Vagina (tissue), 2 donors: ENCODE measurements at regions not wholly inside any gene's neighbourhood (a gene's known extent, or its start where the extent isn't known, plus 50 kb on each side); places are given as distances from the start of the nearest gene placed in this dataset.

Experiments
- DNase-seq, 2 donors: peaks; one replicate each; pipeline ENCODE4 v3.0.0-alpha.2; 2017; ENCODE audit errors: extremely low spot score in 2 of 2
- H3K27ac ChIP-seq: fragments of 200-600 bp; sonication (generic); one replicate; pipeline ENCODE4 v1.5.1; 2019
- H3K27me3 ChIP-seq: fragments of 200-600 bp; sonication (generic); one replicate; pipeline ENCODE4 v1.5.1; 2019
- H3K36me3 ChIP-seq, 2 donors: fragments of 200-600 bp; sonication (generic); one replicate each; pipeline ENCODE4 v1.5.1; 2017 to 2019
- H3K4me1 ChIP-seq: fragments of 200-600 bp; sonication (generic); one replicate; pipeline ENCODE4 v1.5.1; 2019
- H3K4me3 ChIP-seq, 2 donors: fragments of 200-600 bp; sonication (generic); 1 replicate in 1 of 2; 2 replicates in 1 of 2; pipeline ENCODE4 v1.5.1; 2016 to 2019
- H3K9me3 ChIP-seq: fragments of 200-600 bp; sonication (generic); one replicate; pipeline ENCODE4 v1.5.1; 2019
- POLR2A ChIP-seq, 2 donors: fragments of 450-650 bp; IDR thresholded peaks; one replicate each; pipeline ENCODE4 v1.6.1; 2017; ENCODE audit warnings: antibody characterized with exemption in 2 of 2, mild to moderate bottlenecking in 2 of 2, moderate library complexity in 2 of 2
- POLR2AphosphoS5 ChIP-seq, 2 donors: sonication (generic); formaldehyde crosslinking; IDR thresholded peaks; one replicate each; pipeline ENCODE4 v1.9.0; 2017; ENCODE audit warnings: antibody characterized with exemption in 2 of 2, mild to moderate bottlenecking in 2 of 2, low read depth in 1 of 2; ENCODE audit not compliant: insufficient read depth in 1 of 2
- intact Hi-C: fragments of 100-400 bp; cut with DNase I; formaldehyde crosslinking; loops from one replicate; pipeline ENCODE4 v1.15.1; 2023
- TF ChIP-seq, protein P1 (sequence below), 3 experiments: fragments of 450-650 bp in 2 of 3; fragments of 200-600 bp in 1 of 3; sonication (generic) in 1 of 3; IDR thresholded peaks; one replicate each; pipeline ENCODE4 v1.5.1; 2017 to 2019; ENCODE audit warnings: antibody characterized with exemption in 3 of 3, mild to moderate bottlenecking in 2 of 3, moderate library complexity in 2 of 3

DNA sequence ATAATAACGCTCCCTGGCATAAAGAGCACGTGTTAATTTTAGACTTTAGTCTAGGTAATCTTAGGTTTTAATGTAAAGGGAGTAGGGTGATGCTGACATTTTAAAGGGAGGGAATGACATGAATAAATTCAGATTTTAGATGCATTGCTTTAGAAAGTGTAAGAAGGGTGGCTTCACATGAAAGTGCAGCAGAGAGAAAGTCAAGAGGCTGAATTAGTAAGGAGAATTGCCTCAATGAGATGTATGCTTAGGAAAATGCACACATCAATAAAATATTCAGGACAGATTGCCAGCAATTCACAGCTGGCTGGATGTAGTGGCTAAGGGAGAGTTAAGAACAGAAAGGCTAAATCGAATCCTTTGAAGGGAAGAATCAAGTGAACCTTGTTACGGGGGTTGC lies 165.5 kb upstream of the CDH19 start:
- DNase-seq = no peak
- H3K4me1 ChIP-seq = no peaks in the 10 kb centered on the region
- intact Hi-C loops = no loop called here
- H3K36me3 ChIP-seq = no peaks in the 10 kb centered on the region
- H3K27ac ChIP-seq = no peak overlapping the region
- H3K27me3 ChIP-seq = no peaks in the 10 kb centered on the region
- no peaks in the 10 kb centered on the region for H3K9me3 ChIP-seq
- TF ChIP-seq, protein P1, sequence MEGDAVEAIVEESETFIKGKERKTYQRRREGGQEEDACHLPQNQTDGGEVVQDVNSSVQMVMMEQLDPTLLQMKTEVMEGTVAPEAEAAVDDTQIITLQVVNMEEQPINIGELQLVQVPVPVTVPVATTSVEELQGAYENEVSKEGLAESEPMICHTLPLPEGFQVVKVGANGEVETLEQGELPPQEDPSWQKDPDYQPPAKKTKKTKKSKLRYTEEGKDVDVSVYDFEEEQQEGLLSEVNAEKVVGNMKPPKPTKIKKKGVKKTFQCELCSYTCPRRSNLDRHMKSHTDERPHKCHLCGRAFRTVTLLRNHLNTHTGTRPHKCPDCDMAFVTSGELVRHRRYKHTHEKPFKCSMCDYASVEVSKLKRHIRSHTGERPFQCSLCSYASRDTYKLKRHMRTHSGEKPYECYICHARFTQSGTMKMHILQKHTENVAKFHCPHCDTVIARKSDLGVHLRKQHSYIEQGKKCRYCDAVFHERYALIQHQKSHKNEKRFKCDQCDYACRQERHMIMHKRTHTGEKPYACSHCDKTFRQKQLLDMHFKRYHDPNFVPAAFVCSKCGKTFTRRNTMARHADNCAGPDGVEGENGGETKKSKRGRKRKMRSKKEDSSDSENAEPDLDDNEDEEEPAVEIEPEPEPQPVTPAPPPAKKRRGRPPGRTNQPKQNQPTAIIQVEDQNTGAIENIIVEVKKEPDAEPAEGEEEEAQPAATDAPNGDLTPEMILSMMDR (IDR thresholded peaks at IDR 0.05) = no peak
- TF ChIP-seq POLR2A (IDR thresholded peaks at IDR 0.05) = no peak
- TF ChIP-seq POLR2AphosphoS5 (IDR thresholded peaks at IDR 0.05; ENCODE audit: insufficient read depth in 1 of 2, low read depth in 1 of 2) = no peak
- H3K4me3 ChIP-seq = no peak overlapping the region

DNA sequence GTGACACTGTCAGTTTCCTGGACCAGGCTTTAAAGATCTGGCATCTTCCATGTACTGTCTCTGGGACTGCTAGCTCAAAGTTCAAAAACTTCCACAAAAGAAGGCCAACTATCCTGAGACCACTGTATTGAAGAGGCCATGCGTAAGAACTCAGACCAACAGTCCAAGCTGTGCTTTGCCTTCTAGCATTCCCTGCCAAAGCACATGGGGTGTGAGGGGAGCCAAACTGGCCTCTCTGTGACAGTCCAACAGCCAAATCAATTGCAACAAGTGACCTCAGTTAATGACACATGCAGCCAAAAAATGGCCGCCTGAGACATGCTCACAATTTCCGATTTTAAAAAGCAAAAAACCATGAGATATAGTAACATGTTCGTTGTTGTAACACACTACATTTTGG lies 160.3 kb upstream of the CDH19 start:
- intact Hi-C loops = no loop called here
- H3K27me3 ChIP-seq = no peaks in the 10 kb centered on the region

DNA sequence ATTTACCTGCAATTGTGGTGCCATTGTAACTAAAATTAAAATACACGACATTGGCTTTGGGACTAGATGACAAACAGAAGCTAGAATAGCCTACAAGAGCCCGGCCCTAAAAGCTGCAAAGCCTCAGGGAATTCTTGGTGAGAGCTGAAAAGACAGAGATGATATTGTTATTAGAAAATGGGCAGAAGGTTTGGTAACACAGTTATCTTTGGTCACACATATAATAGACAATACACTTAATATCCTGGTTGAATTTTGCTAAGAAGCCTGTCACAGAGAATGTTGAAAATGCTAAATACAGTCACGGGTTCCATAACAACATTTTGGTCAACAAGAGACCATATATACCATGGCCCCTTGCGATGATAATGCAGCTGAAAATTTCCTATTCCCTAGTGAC lies 157.3 kb upstream of the CDH19 start:
- Histone ChIP-seq H3K9me3 (no peaks in the 10 kb centered on the region), H3K27me3 (no peaks in the 10 kb centered on the region), H3K4me1 (no peaks in the 10 kb centered on the region), H3K36me3 (no peaks in the 10 kb centered on the region), H3K4me3 (no peak overlapping the region), H3K27ac (no peak overlapping the region)
- intact Hi-C loops = no loop called here
- no peak for TF ChIP-seq POLR2AphosphoS5 (IDR thresholded peaks at IDR 0.05; ENCODE audit: insufficient read depth in 1 of 2, low read depth in 1 of 2)
- TF ChIP-seq, protein P1 (IDR thresholded peaks at IDR 0.05) = no peak
- TF ChIP-seq POLR2A (IDR thresholded peaks at IDR 0.05) = no peak
- DNase-seq = no peak

More for the DNA sequence above, 160.3 kb upstream of the CDH19 start:
- no peaks in the 10 kb centered on the region for H3K4me1 ChIP-seq
- TF ChIP-seq POLR2AphosphoS5 (IDR thresholded peaks at IDR 0.05; ENCODE audit: insufficient read depth in 1 of 2, low read depth in 1 of 2) (no peak), POLR2A (IDR thresholded peaks at IDR 0.05) (no peak)
- TF ChIP-seq, protein P1 (IDR thresholded peaks at IDR 0.05) = no peak
- DNase-seq = no peak
- H3K36me3 ChIP-seq = no peaks in the 10 kb centered on the region
- no peak overlapping the region for H3K27ac ChIP-seq
- H3K4me3 ChIP-seq = no peak overlapping the region
- H3K9me3 ChIP-seq = no peaks in the 10 kb centered on the region

DNA sequence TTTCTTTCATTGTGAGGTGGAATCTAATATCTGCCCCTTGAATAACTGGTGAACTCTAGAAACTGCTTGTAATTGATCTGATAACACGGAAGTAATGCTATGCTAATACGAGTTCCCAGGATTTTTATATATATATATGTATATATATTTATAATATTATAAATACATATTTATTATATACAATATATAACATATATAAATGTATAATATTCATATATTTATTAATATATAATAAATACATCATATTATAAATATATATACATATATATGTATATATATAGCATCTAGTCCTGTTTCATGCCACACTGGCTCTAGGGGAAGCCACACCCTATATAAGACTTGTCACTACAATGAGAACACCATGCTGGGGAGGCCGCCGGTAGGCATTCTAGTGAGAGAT lies 156.7 kb upstream of the CDH19 start:
- H3K36me3 ChIP-seq = no peaks in the 10 kb centered on the region
- no peaks in the 10 kb centered on the region for H3K9me3 ChIP-seq
- H3K4me1 ChIP-seq = no peaks in the 10 kb centered on the region
- H3K27ac ChIP-seq = no peak overlapping the region
- H3K27me3 ChIP-seq = no peaks in the 10 kb centered on the region
- H3K4me3 ChIP-seq = no peak overlapping the region
- no peak for DNase-seq
- intact Hi-C loops = no loop called here
- TF ChIP-seq, protein P1 (IDR thresholded peaks at IDR 0.05) = no peak
- TF ChIP-seq POLR2A (IDR thresholded peaks at IDR 0.05) = no peak
- TF ChIP-seq POLR2AphosphoS5 (IDR thresholded peaks at IDR 0.05; ENCODE audit: insufficient read depth in 1 of 2, low read depth in 1 of 2) = no peak

DNA sequence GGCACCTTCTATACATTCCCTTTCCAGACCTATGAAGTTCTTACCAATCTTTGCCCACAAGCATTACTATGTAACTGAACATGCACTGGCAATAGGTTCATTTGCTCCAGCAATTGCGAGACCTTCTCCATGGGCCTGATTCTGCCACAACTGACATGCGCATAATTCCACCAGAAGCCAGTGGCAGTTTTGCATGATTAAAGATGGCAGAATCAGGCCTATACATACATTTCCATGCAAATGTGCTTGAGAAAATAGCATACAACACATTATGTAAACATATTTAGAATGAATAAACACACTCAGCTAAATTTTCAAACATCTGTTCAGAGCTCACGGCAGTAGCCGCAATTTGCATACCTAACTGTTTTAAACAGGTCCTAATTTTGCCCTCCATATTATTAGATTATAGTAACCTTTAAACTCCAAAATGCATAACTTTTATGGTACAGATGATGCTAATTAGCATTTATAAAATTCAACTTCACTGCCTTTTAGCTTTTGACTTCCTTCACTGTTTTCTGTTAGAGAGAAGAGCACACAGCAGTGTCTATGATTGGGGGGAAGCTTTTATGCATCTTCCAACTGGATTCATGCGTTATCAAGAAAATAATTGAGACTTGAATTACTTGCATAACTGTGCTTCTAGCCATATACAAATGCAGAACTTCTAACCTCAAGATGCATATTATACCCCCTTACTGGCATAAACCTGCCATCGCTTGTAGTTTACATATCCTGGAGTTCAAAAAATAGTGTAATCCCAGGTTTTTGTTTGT lies 155.3 kb upstream of the CDH19 start:
- TF ChIP-seq, protein P1 (IDR thresholded peaks at IDR 0.05) = no peak
- TF ChIP-seq POLR2AphosphoS5 (IDR thresholded peaks at IDR 0.05; ENCODE audit: insufficient read depth in 1 of 2, low read depth in 1 of 2) (no peak), POLR2A (IDR thresholded peaks at IDR 0.05) (no peak)
- H3K9me3 ChIP-seq = no peaks in the 10 kb centered on the region
- intact Hi-C loops = no loop called here
- no peaks in the 10 kb centered on the region for H3K27me3 ChIP-seq
- H3K27ac ChIP-seq = no peak overlapping the region
- H3K36me3 ChIP-seq = no peaks in the 10 kb centered on the region
- no peak for DNase-seq
- no peaks in the 10 kb centered on the region for H3K4me1 ChIP-seq
- no peak overlapping the region for H3K4me3 ChIP-seq
